ENCODE measurements at regions not wholly inside any gene's neighbourhood (a gene's known extent, or its start where the extent isn't known, plus 50 kb on each side); places are given as distances from the start of the nearest gene placed in this dataset.

DNA sequence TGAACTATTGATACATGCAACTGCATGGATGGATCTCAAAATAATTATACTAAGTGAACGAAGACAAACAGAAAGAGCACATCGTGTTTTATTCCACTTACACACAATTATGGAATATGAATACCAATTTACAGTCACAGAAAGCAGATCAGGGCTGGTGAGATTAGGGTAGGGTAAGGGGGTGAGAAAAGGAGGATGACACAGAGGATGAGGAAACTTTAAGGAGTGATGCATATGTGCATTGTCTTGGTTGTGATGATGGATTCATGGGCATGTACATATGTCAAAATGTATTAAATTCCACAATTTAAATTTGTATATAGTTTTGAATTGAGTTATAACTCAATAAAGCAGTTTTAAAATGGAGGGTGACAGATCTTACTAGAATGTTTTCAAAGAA lies 548.9 kb downstream of the PYDC2 start:
- DNase-seq: no peak
- H3K36me3 ChIP-seq: no peaks in the 10 kb centered on the region
- no peaks in the 10 kb centered on the region for H3K9me3 ChIP-seq (ENCODE audit: severe bottlenecking)
- H3K4me3 ChIP-seq (ENCODE audit: low read depth, low read length): no peak overlapping the region
- no peak overlapping the region for H3K27ac ChIP-seq
- H3K27me3 ChIP-seq (ENCODE audit: insufficient read depth, low read depth, severe bottlenecking): no peaks in the 10 kb centered on the region
- TF ChIP-seq, protein P1, sequence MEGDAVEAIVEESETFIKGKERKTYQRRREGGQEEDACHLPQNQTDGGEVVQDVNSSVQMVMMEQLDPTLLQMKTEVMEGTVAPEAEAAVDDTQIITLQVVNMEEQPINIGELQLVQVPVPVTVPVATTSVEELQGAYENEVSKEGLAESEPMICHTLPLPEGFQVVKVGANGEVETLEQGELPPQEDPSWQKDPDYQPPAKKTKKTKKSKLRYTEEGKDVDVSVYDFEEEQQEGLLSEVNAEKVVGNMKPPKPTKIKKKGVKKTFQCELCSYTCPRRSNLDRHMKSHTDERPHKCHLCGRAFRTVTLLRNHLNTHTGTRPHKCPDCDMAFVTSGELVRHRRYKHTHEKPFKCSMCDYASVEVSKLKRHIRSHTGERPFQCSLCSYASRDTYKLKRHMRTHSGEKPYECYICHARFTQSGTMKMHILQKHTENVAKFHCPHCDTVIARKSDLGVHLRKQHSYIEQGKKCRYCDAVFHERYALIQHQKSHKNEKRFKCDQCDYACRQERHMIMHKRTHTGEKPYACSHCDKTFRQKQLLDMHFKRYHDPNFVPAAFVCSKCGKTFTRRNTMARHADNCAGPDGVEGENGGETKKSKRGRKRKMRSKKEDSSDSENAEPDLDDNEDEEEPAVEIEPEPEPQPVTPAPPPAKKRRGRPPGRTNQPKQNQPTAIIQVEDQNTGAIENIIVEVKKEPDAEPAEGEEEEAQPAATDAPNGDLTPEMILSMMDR (IDR thresholded peaks at IDR 0.05; ENCODE audit: low read depth, low read length): no peak

DNA sequence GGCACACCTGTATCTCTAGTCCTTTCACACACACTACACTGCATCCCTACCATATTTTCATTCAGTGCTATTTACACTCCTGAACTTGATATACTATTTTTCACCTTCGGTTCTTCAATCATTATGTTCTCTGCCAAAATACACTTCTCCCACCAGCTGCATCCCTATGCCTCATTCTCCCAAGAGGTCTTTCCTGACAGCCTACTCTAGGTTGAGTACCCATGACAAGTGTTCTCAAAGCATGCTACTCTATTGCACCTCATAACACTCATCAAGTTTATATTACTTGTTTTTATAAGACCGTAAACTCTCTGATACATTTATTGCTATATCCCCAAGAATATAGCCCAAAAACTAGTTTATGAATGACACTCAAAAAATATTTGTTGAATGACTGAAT lies 549.5 kb downstream of the PYDC2 start:
- no peak for DNase-seq

DNA sequence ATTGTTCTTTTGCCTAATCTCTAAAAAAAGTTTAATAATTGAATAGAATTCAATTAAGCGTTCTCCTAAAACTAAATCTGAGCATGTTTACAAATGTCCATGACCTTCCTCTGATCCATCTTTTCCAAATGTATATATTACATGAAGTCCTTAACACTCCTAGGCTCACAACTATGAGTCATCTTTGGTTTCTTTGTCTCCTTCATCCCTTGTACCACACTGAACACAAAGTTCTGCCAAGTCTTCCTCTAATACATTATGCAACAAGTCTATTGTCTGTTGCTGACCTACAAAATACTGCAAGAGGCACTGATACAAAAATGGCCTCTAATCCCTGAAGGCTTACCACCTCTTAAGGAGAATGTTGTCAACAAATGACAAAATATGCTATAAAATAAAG lies 550.2 kb downstream of the PYDC2 start:
- TF ChIP-seq, protein P1 (IDR thresholded peaks at IDR 0.05; ENCODE audit: low read depth, low read length): no peak
- H3K27me3 ChIP-seq (ENCODE audit: insufficient read depth, low read depth, severe bottlenecking): no peaks in the 10 kb centered on the region
- H3K36me3 ChIP-seq: no peaks in the 10 kb centered on the region
- no peak for DNase-seq
- H3K9me3 ChIP-seq (ENCODE audit: severe bottlenecking): no peaks in the 10 kb centered on the region
- H3K4me3 ChIP-seq (ENCODE audit: low read depth, low read length): no peak overlapping the region
- no peak overlapping the region for H3K27ac ChIP-seq

More for the DNA sequence above, 549.5 kb downstream of the PYDC2 start:
- H3K27ac ChIP-seq: no peak overlapping the region
- H3K4me3 ChIP-seq (ENCODE audit: low read depth, low read length): no peak overlapping the region
- no peaks in the 10 kb centered on the region for H3K36me3 ChIP-seq
- TF ChIP-seq, protein P1 (IDR thresholded peaks at IDR 0.05; ENCODE audit: low read depth, low read length): no peak
- no peaks in the 10 kb centered on the region for H3K27me3 ChIP-seq (ENCODE audit: insufficient read depth, low read depth, severe bottlenecking)
- H3K9me3 ChIP-seq (ENCODE audit: severe bottlenecking): no peaks in the 10 kb centered on the region

DNA sequence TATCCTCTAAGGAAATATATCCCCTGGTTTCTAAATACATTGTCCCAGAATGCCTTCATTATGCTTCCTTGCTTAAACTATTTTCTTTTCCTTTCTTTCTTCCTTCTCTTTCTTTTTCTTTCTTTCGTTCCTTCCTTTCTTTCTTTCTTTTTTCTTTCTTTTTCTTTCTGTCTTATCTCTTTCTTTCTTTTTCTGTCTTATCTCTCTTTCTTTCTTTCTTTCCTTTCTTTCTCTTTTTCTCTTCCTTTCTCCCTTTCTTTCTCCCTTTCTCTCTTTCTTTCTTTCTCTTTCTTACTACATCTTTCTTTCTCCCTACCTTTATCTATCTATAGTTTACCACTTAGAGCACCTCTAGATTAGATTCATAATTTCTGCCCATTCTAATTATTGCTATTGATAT lies 552.1 kb downstream of the PYDC2 start:
- Histone ChIP-seq H3K9me3 (ENCODE audit: severe bottlenecking) (no peaks in the 10 kb centered on the region), H3K27ac (no peak overlapping the region), H3K27me3 (ENCODE audit: insufficient read depth, low read depth, severe bottlenecking) (no peaks in the 10 kb centered on the region), H3K36me3 (no peaks in the 10 kb centered on the region), H3K4me3 (ENCODE audit: low read depth, low read length) (no peak overlapping the region)
- DNase-seq: no peak
- TF ChIP-seq, protein P1 (IDR thresholded peaks at IDR 0.05; ENCODE audit: low read depth, low read length): no peak

DNA sequence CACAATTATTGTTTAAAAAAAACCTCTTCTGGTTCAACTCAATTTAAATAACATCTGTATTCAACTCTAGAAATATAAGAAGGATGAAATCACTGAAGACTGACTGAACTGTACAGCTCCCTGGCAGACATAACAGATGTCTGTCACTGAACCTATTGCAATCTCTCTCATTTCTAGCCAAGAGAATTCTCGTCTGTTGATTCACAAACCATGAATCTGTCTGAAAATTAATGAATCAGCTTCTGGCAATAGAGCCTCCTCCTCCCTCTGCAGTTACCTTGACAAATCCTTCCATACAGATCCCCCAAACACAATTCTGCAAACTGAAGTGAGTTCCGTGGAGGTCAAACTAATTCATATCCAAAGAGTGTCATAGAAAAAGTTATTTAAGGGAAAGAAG lies 561.4 kb downstream of the PYDC2 start:
- no peak overlapping the region for H3K4me3 ChIP-seq (ENCODE audit: low read depth, low read length)
- H3K27me3 ChIP-seq (ENCODE audit: insufficient read depth, low read depth, severe bottlenecking): no peaks in the 10 kb centered on the region
- no peak for DNase-seq
- no peaks in the 10 kb centered on the region for H3K9me3 ChIP-seq (ENCODE audit: severe bottlenecking)
- H3K36me3 ChIP-seq: no peaks in the 10 kb centered on the region
- TF ChIP-seq, protein P1 (IDR thresholded peaks at IDR 0.05; ENCODE audit: low read depth, low read length): no peak
- H3K27ac ChIP-seq: no peak overlapping the region

DNA sequence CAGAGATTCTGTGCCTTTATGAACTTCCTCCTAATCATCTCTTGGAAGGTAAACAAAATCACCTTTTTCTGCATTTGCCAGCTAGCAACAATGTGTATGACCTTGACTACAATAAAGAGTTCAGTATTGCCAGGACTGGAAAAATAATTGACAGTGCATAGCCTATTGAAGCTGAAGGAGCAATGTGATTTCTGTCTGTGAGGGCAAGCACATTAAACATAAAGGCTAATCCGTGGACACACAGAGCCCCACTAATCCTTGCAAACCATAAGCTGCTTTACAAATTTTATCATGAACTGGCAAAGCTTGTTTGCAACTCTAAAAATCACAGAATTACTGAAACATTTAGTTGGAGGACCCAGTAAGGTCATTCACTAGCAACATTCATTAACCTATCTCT lies 563.8 kb downstream of the PYDC2 start:
- Histone ChIP-seq H3K27me3 (ENCODE audit: insufficient read depth, low read depth, severe bottlenecking) (no peaks in the 10 kb centered on the region), H3K36me3 (no peaks in the 10 kb centered on the region), H3K4me3 (ENCODE audit: low read depth, low read length) (no peak overlapping the region), H3K9me3 (ENCODE audit: severe bottlenecking) (no peaks in the 10 kb centered on the region), H3K27ac (peak overlapping the region; percentile 57)
- TF ChIP-seq, protein P1 (IDR thresholded peaks at IDR 0.05; ENCODE audit: low read depth, low read length): no peak
- peak; percentile 21 for DNase-seq
